Astrocyte of the cerebellum (primary cell): ENCODE measurements at regions not wholly inside any gene's neighbourhood (a gene's known extent, or its start where the extent isn't known, plus 50 kb on each side); places are given as distances from the start of the nearest gene placed in this dataset.
"Not testable (repeated sequence)": the region's sequence is repeated elsewhere in the genome, so short reads cannot be mapped to it uniquely, and the experiment has no call there.

Experiments used
- DNase-seq: peaks from one replicate; pipeline ENCODE4 v3.0.0-alpha.2; 2011; ENCODE audit warnings: low read depth
- H3K4me3 ChIP-seq: 2 replicates; pipeline ENCODE4 v1.5.1; 2011; ENCODE audit warnings: mild to moderate bottlenecking, low read depth, low read length, moderate library complexity
- in situ Hi-C: cut with HindIII; loops from 2 replicates; pipeline ENCODE4 v1.10.0; 2017; ENCODE audit warnings: low sequenced_read_pairs
- TF ChIP-seq, protein P1 (sequence below): IDR thresholded peaks from 2 replicates; pipeline ENCODE4 v1.5.1; 2012; ENCODE audit warnings: low read length, low read depth, moderate library complexity, mild to moderate bottlenecking; ENCODE audit errors: missing control alignments

DNA sequence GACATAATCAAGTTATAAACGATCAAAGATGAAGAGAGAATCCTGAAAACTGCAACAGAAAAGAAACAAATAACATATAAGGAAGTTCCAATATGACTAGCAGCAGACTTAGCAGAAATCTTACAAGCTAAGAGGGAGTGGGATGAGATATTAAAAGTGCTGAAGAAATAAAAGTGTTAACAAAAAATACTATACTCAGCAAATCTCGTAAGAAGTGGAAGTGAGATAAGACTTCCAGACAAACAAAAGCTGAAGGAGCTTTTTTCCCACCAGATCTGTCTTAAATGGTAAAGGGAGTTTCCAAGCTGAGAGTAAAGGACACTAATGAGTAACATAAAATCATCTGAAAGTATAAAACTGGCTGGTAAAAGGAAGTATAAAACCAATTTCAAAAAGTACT is 2036.0 kb upstream of the C9orf72 start:
- TF ChIP-seq, protein P1, sequence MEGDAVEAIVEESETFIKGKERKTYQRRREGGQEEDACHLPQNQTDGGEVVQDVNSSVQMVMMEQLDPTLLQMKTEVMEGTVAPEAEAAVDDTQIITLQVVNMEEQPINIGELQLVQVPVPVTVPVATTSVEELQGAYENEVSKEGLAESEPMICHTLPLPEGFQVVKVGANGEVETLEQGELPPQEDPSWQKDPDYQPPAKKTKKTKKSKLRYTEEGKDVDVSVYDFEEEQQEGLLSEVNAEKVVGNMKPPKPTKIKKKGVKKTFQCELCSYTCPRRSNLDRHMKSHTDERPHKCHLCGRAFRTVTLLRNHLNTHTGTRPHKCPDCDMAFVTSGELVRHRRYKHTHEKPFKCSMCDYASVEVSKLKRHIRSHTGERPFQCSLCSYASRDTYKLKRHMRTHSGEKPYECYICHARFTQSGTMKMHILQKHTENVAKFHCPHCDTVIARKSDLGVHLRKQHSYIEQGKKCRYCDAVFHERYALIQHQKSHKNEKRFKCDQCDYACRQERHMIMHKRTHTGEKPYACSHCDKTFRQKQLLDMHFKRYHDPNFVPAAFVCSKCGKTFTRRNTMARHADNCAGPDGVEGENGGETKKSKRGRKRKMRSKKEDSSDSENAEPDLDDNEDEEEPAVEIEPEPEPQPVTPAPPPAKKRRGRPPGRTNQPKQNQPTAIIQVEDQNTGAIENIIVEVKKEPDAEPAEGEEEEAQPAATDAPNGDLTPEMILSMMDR: no peak
- in situ Hi-C loops: no loop called here
- DNase-seq: no peak
- no peak overlapping the region for H3K4me3 ChIP-seq

GRCh38 chr9:29613773-29614172 is 2040.5 kb upstream of the C9orf72 start:
- TF ChIP-seq, protein P1: no peak
- no peak overlapping the region for H3K4me3 ChIP-seq
- in situ Hi-C loops: no loop called here
- no peak for DNase-seq

- no peak overlapping the region for H3K4me3 ChIP-seq
- TF ChIP-seq, protein P1: no peak
- in situ Hi-C loops: no loop called here
- no peak for DNase-seq
Observed at GRCh38 chr9:29616844-29617243, 2043.6 kb upstream of the C9orf72 start.

GRCh38 chr9:29625292-29625731 is 2052.0 kb upstream of the C9orf72 start:
- DNase-seq: no peak
- TF ChIP-seq, protein P1: no peak
- in situ Hi-C loops: no loop called here

GRCh38 chr9:29625931-29626330 is 2052.7 kb upstream of the C9orf72 start:
- DNase-seq: no peak
- TF ChIP-seq, protein P1: no peak
- in situ Hi-C loops: no loop called here
- H3K4me3 ChIP-seq: no peak overlapping the region

More at GRCh38 chr9:29625292-29625731, 2052.0 kb upstream of the C9orf72 start:
- no peak overlapping the region for H3K4me3 ChIP-seq

DNA sequence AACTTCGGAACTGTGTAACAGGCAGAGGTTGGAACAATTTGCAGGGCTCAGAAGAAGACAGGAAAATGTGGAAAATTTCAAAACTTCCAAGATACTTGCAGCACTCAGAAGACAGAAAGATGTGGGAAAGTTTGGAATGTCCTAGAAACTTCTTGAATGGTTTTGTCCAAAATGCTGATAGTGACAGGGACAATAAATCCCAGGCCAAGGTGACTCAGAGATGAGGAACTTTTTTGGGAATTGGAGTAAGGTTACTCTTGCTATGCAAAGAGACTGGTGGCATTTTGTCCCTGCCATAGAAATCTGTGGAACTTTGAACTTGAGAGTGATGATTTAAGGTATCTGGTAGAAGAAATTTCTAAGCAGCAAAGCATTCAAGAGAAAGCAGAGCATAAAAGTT is 2055.6 kb upstream of the C9orf72 start:
- in situ Hi-C loops, DNase-seq, H3K4me3 ChIP-seq: not testable (repeated sequence)

DNA sequence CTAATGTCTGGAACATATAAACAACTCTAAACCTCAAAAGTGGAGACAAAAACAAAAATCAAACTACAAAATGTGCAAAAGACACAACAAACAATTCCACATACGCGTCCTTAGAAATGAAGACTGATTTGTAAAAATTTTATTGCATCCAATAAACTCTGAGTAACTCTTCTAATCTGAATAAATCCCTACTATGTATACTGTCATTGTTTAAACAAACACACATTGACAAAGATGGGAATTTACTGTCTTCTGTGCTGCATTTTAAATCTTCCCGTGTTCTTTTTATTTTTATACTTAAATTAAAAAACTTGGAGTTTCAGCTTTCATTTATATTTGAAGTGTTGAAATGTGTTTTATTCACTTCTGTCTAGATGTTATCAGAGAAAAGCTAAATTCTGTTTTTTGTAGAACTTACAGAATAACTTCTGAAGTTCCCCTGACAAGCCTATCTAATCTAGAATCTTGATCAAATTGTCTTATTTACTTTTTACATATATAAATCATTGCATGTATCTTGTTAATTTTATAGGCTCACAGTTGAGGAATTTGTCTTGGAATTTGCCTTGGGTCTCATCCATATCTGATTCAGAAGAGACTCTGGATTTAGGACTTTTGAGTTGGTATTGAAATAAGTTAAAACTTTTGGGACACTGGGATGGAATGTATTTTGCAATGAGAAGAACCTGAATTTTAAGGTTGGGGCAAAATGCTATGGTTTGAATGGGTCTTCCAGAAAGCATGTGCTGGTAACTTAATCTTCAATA is 2064.4 kb upstream of the C9orf72 start:
- DNase-seq: no peak
- TF ChIP-seq, protein P1: no peak
- in situ Hi-C loops: no loop called here
- H3K4me3 ChIP-seq: no peak overlapping the region
